ENCODE measurements at regions not wholly inside any gene's neighbourhood (a gene's known extent, or its start where the extent isn't known, plus 50 kb on each side); places are given as distances from the start of the nearest gene placed in this dataset.

GRCh38 chr4:24287096-24287495, 297.3 kb downstream of the DHX15 start:
- DNase-seq (ENCODE audit: low spot score) = no peak

- no peak for DNase-seq (ENCODE audit: low spot score)
Measured at GRCh38 chr4:24285759-24286158, 298.6 kb downstream of the DHX15 start.

- DNase-seq (ENCODE audit: low spot score) = peak; percentile 6
Measured at GRCh38 chr4:24282446-24282845, 301.9 kb downstream of the DHX15 start.

GRCh38 chr4:24279911-24280375, 304.4 kb downstream of the DHX15 start:
- DNase-seq (ENCODE audit: low spot score) = no peak

GRCh38 chr4:24279469-24279868, 304.9 kb downstream of the DHX15 start:
- no peak for DNase-seq (ENCODE audit: low spot score)

GRCh38 chr4:24278693-24279092, 305.7 kb downstream of the DHX15 start:
- no peak for DNase-seq (ENCODE audit: low spot score)

GRCh38 chr4:24274381-24274941, 309.9 kb downstream of the DHX15 start:
- DNase-seq (ENCODE audit: low spot score) = no peak

- DNase-seq (ENCODE audit: low spot score) = no peak
Measured at GRCh38 chr4:24273136-24273535, 311.2 kb downstream of the DHX15 start.

- DNase-seq (ENCODE audit: low spot score) = no peak
Measured at GRCh38 chr4:24266951-24267722, 317.2 kb downstream of the DHX15 start.

GRCh38 chr4:24265989-24266388, 318.4 kb downstream of the DHX15 start:
- DNase-seq (ENCODE audit: low spot score) = no peak

GRCh38 chr4:24262616-24263015, 321.7 kb downstream of the DHX15 start:
- no peak for DNase-seq (ENCODE audit: low spot score)

GRCh38 chr4:24262084-24262483, 322.3 kb downstream of the DHX15 start:
- no peak for DNase-seq (ENCODE audit: low spot score)

GRCh38 chr4:24260923-24261564, 323.3 kb downstream of the DHX15 start:
- DNase-seq (ENCODE audit: low spot score) = no peak

- no peak for DNase-seq (ENCODE audit: low spot score)
Measured at GRCh38 chr4:24260133-24260715, 324.1 kb downstream of the DHX15 start.

- DNase-seq (ENCODE audit: low spot score) = no peak
Measured at GRCh38 chr4:24256547-24256946, 327.8 kb downstream of the DHX15 start.

GRCh38 chr4:24256066-24256465, 328.3 kb downstream of the DHX15 start:
- no peak for DNase-seq (ENCODE audit: low spot score)

- DNase-seq (ENCODE audit: low spot score) = no peak
Measured at GRCh38 chr4:24252121-24252520, 332.2 kb downstream of the DHX15 start.

- DNase-seq (ENCODE audit: low spot score) = no peak
Measured at GRCh38 chr4:24251589-24251988, 332.8 kb downstream of the DHX15 start.

GRCh38 chr4:24249972-24250371, 334.4 kb downstream of the DHX15 start:
- DNase-seq (ENCODE audit: low spot score) = no peak

- no peak for DNase-seq (ENCODE audit: low spot score)
Measured at GRCh38 chr4:24248674-24249630, 335.4 kb downstream of the DHX15 start.

GRCh38 chr4:24245491-24245820, 338.9 kb downstream of the DHX15 start:
- DNase-seq (ENCODE audit: low spot score) = no peak
